H9 (cell line): ENCODE measurements at regions not wholly inside any gene's neighbourhood (a gene's known extent, or its start where the extent isn't known, plus 50 kb on each side); places are given as distances from the start of the nearest gene placed in this dataset.

Source experiments
- DNase-seq: peaks from one replicate; pipeline ENCODE4 v3.0.0-alpha.2; 2017
- H2AFZ ChIP-seq: one replicate; pipeline ENCODE4 v1.6.1; 2013; ENCODE audit warnings: mild to moderate bottlenecking, low read length, control low read depth, moderate library complexity
- H2AK5ac ChIP-seq: 2 replicates; pipeline ENCODE4 v1.6.1; 2013; ENCODE audit warnings: low read length, control low read depth, mixed read lengths; ENCODE audit not compliant: insufficient read length
- H2BK120ac ChIP-seq: one replicate; pipeline ENCODE4 v1.6.1; 2013; ENCODE audit warnings: low read depth, mild to moderate bottlenecking, low read length, control low read depth, inconsistent platforms; ENCODE audit not compliant: poor library complexity, severe bottlenecking
- H2BK12ac ChIP-seq: 2 replicates; pipeline ENCODE4 v1.6.1; 2013; ENCODE audit warnings: low read length, control low read depth, mixed read lengths, low read depth; ENCODE audit not compliant: insufficient read length
- H2BK15ac ChIP-seq: 2 replicates; pipeline ENCODE4 v1.6.1; 2013; ENCODE audit warnings: low read depth, low read length, control low read depth
- H2BK20ac ChIP-seq: one replicate; pipeline ENCODE4 v1.6.1; 2013; ENCODE audit warnings: low read depth, mild to moderate bottlenecking, low read length, control low read depth, inconsistent platforms; ENCODE audit not compliant: poor library complexity, severe bottlenecking
- H2BK5ac ChIP-seq: 2 replicates; pipeline ENCODE4 v1.6.1; 2013; ENCODE audit warnings: low read length, control low read depth, mixed read lengths; ENCODE audit not compliant: insufficient read length
- H3K14ac ChIP-seq: 2 replicates; pipeline ENCODE4 v1.6.1; 2013; ENCODE audit warnings: low read length, control low read depth; ENCODE audit not compliant: insufficient read depth
- H3K18ac ChIP-seq: 2 replicates; pipeline ENCODE4 v1.6.1; 2013; ENCODE audit warnings: low read depth, mild to moderate bottlenecking, mixed read lengths, low read length, control low read depth; ENCODE audit not compliant: insufficient read length
- H3K23ac ChIP-seq: 2 replicates; pipeline ENCODE4 v1.6.1; 2013; ENCODE audit warnings: low read length, control low read depth, mixed read lengths, low read depth; ENCODE audit not compliant: insufficient read length
- H3K23me2 ChIP-seq: 2 replicates; pipeline ENCODE4 v1.6.1; 2013; ENCODE audit warnings: low read depth, mild to moderate bottlenecking, mixed read lengths, low read length, control low read depth; ENCODE audit not compliant: insufficient read length, poor library complexity, severe bottlenecking
- H3K27ac ChIP-seq: 2 replicates; pipeline ENCODE4 v1.5.1; 2013; ENCODE audit warnings: low read length, control low read depth, mixed read lengths, low read depth; ENCODE audit not compliant: insufficient read length
- H3K27me3 ChIP-seq: 2 replicates; pipeline ENCODE4 v1.6.1; 2013; ENCODE audit warnings: low read length, control low read depth, inconsistent platforms; ENCODE audit not compliant: insufficient read depth
- H3K4ac ChIP-seq: 2 replicates; pipeline ENCODE4 v1.6.1; 2013; ENCODE audit warnings: low read depth, mild to moderate bottlenecking, control low read depth, inconsistent platforms, low read length, moderate library complexity
- H3K4me1 ChIP-seq: 2 replicates; pipeline ENCODE4 v1.6.1; 2013; ENCODE audit warnings: low read length, control low read depth, inconsistent platforms; ENCODE audit not compliant: insufficient read depth
- H3K4me2 ChIP-seq: 2 replicates; pipeline ENCODE4 v1.6.1; 2013; ENCODE audit warnings: low read length, control low read depth, mixed read lengths; ENCODE audit not compliant: insufficient read length, insufficient read depth
- H3K56ac ChIP-seq: 2 replicates; pipeline ENCODE4 v1.6.1; 2013; ENCODE audit warnings: low read depth, mild to moderate bottlenecking, mixed read lengths, low read length, control low read depth; ENCODE audit not compliant: insufficient read length
- H3K79me1 ChIP-seq: 2 replicates; pipeline ENCODE4 v1.6.1; 2013; ENCODE audit warnings: low read depth, mild to moderate bottlenecking, moderate library complexity, low read length, control low read depth, inconsistent platforms; ENCODE audit not compliant: insufficient read depth, poor library complexity, severe bottlenecking
- H3K79me2 ChIP-seq: 2 replicates; pipeline ENCODE4 v1.6.1; 2013; ENCODE audit warnings: low read length, control low read depth, inconsistent platforms; ENCODE audit not compliant: insufficient read depth
- H3K9ac ChIP-seq: 2 replicates; pipeline ENCODE4 v1.6.1; 2013; ENCODE audit warnings: low read length, control low read depth, mixed read lengths; ENCODE audit not compliant: insufficient read length; ENCODE audit errors: extremely low read depth
- H3K9me3 ChIP-seq: one replicate; pipeline ENCODE4 v1.6.1; 2013; ENCODE audit warnings: low read depth, low read length, inconsistent platforms; ENCODE audit not compliant: control insufficient read depth
- H3T11ph ChIP-seq: one replicate; pipeline ENCODE4 v1.6.1; 2013; ENCODE audit warnings: mild to moderate bottlenecking, low read length, control low read depth, inconsistent platforms
- H4K20me1 ChIP-seq: one replicate; pipeline ENCODE4 v1.6.1; 2013; ENCODE audit not compliant: control insufficient read depth, insufficient read length, insufficient read depth
- H4K5ac ChIP-seq: 2 replicates; pipeline ENCODE4 v1.6.1; 2013; ENCODE audit warnings: low read depth, mild to moderate bottlenecking, mixed read lengths, low read length, control low read depth; ENCODE audit not compliant: insufficient read length
- H4K8ac ChIP-seq: replicated peaks from 2 replicates; pipeline ENCODE4 v1.6.1; 2013; ENCODE audit warnings: low read length, control low read depth, mixed read lengths, low read depth; ENCODE audit not compliant: insufficient read length
- H4K91ac ChIP-seq: 2 replicates; pipeline ENCODE4 v1.6.1; 2013; ENCODE audit warnings: low read depth, mild to moderate bottlenecking, moderate library complexity, mixed read lengths, low read length, control low read depth; ENCODE audit not compliant: insufficient read length
- H3K27ac Mint-ChIP-seq, 3 experiments: 2 replicates in 2 of 3; 3 replicates in 1 of 3; pipeline ENCODE4 v1.8.0; 2020 to 2021; ENCODE audit warnings: mixed read lengths in 3 of 3, mild to moderate bottlenecking in 1 of 3, moderate library complexity in 1 of 3
- H3K27me3 Mint-ChIP-seq: 2 replicates; pipeline ENCODE4 v1.8.0; 2021; ENCODE audit warnings: low read depth, mild to moderate bottlenecking, moderate library complexity, mixed read lengths
- H3K36me3 Mint-ChIP-seq, 3 experiments: 2 replicates in 2 of 3; 3 replicates in 1 of 3; pipeline ENCODE4 v1.8.0; 2020 to 2021; ENCODE audit warnings: low read depth in 3 of 3, mixed read lengths in 3 of 3; ENCODE audit not compliant: insufficient read depth in 1 of 3
- H3K4me1 Mint-ChIP-seq, 2 experiments: 2 replicates each; pipeline ENCODE4 v1.8.0; 2020; ENCODE audit warnings: mixed read lengths in 2 of 2
- H3K4me3 Mint-ChIP-seq, 2 experiments: 2 replicates in 1 of 2; 3 replicates in 1 of 2; pipeline ENCODE4 v1.8.0; 2020 to 2021; ENCODE audit warnings: mild to moderate bottlenecking in 2 of 2, mixed read lengths in 2 of 2, moderate library complexity in 1 of 2
- H3K9me3 Mint-ChIP-seq, 2 experiments: 2 replicates in 1 of 2; 3 replicates in 1 of 2; pipeline ENCODE4 v1.8.0; 2020; ENCODE audit warnings: mild to moderate bottlenecking in 2 of 2, mixed read lengths in 2 of 2, moderate library complexity in 1 of 2
- WGBS: extraction: QIAGEN DNeasy Blood & Tissue Kit; methylation state at CpG from one replicate; pipeline ENCODE4 v1.1.7; 2013; ENCODE audit warnings: missing lambda C conversion rate, low lambda C conversion rate, mixed read lengths; ENCODE audit not compliant: insufficient read length; ENCODE audit errors: extremely low coverage; 5-methylcytosine and 5-hydroxymethylcytosine counted together
- TF ChIP-seq, protein P1 (sequence below): fragments of 200-600 bp; sonication (generic); conservative IDR thresholded peaks from 3 replicates; pipeline ENCODE4 v1.8.0; 2021; ENCODE audit warnings: antibody characterized with exemption, mild to moderate bottlenecking

- Histone ChIP-seq H2BK120ac (no peak overlapping the region), H2BK20ac (no peak overlapping the region), H3K27me3 (no peaks in the 10 kb centered on the region), H3K4me1 (peaks cover 4% of the 10 kb centered on the region; the same call in 1 of the 2 replicates), H3K4me2 (no peak overlapping the region), H4K8ac (no peak overlapping the region), H3K79me1 (no peaks in the 10 kb centered on the region), H2BK12ac (no peak overlapping the region), H2BK5ac (no peak overlapping the region), H2BK15ac (no peak overlapping the region), H4K20me1 (no peaks in the 10 kb centered on the region), H3K9me3 (no peaks in the 10 kb centered on the region), H3K14ac (no peak overlapping the region), H4K91ac (no peak overlapping the region), H3K4ac (no peak overlapping the region), H3K23me2 (peaks cover 6% of the 10 kb centered on the region), H3K79me2 (no peaks in the 10 kb centered on the region), H4K5ac (no peak overlapping the region), H2AFZ (no peak overlapping the region), H3K27ac (no peak overlapping the region), H2AK5ac (no peak overlapping the region), H3T11ph (no peak overlapping the region), H3K9ac (no peak overlapping the region), H3K18ac (no peak overlapping the region), H3K56ac (no peak overlapping the region), H3K23ac (no peak overlapping the region)
- Mint-ChIP-seq H3K27ac (no peak overlapping the region), H3K4me1 (peaks cover 49 to 64% of the 10 kb centered on the region in 2 experiments), H3K9me3 (no peaks in the 10 kb centered on the region), H3K4me3 (no peak overlapping the region), H3K27me3 (peaks cover 19% of the 10 kb centered on the region), H3K36me3 (no peaks in the 10 kb centered on the region; a peak in 1 of 7 replicates)
- WGBS: no CpG with 5 or more reads among the region's 2 CpGs
- no peak for DNase-seq
- TF ChIP-seq, protein P1, sequence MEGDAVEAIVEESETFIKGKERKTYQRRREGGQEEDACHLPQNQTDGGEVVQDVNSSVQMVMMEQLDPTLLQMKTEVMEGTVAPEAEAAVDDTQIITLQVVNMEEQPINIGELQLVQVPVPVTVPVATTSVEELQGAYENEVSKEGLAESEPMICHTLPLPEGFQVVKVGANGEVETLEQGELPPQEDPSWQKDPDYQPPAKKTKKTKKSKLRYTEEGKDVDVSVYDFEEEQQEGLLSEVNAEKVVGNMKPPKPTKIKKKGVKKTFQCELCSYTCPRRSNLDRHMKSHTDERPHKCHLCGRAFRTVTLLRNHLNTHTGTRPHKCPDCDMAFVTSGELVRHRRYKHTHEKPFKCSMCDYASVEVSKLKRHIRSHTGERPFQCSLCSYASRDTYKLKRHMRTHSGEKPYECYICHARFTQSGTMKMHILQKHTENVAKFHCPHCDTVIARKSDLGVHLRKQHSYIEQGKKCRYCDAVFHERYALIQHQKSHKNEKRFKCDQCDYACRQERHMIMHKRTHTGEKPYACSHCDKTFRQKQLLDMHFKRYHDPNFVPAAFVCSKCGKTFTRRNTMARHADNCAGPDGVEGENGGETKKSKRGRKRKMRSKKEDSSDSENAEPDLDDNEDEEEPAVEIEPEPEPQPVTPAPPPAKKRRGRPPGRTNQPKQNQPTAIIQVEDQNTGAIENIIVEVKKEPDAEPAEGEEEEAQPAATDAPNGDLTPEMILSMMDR: no peak
Measured at GRCh38 chr6:137417396-137417795, 76.8 kb downstream of the OLIG3 start.
